HL-60 (cell line): ENCODE measurements at regions not wholly inside any gene's neighbourhood (a gene's known extent, or its start where the extent isn't known, plus 50 kb on each side); places are given as distances from the start of the nearest gene placed in this dataset.

ENCODE experiments used
- DNase-seq, 2 experiments: peaks; one replicate each; pipeline ENCODE4 v3.0.0-alpha.2; 2010 to 2020; ENCODE audit warnings: low read depth in 1 of 2, low spot score in 1 of 2
- H3K27ac ChIP-seq: fragments of 250-450 bp; sonication (Bioruptor Pico); replicated peaks from 2 replicates; pipeline ENCODE4 v1.5.1; 2020; ENCODE audit warnings: mild to moderate bottlenecking, moderate library complexity
- H3K27me3 ChIP-seq: fragments of 250-450 bp; sonication (Bioruptor Pico); 2 replicates; pipeline ENCODE4 v1.5.1; 2021; ENCODE audit warnings: mild to moderate bottlenecking, moderate library complexity; ENCODE audit not compliant: insufficient read depth, poor library complexity, severe bottlenecking
- H3K4me3 ChIP-seq: replicated peaks from 2 replicates; pipeline ENCODE4 v1.5.1; 2011; ENCODE audit warnings: mild to moderate bottlenecking, control low read depth, low read length; ENCODE audit not compliant: insufficient read depth
- CTCF ChIP-seq: IDR thresholded peaks from one replicate; pipeline ENCODE4 v1.5.1; 2011; ENCODE audit warnings: low read length, control low read depth, inconsistent platforms; ENCODE audit not compliant: insufficient read depth
- GABPA ChIP-seq: IDR thresholded peaks from 2 replicates; pipeline ENCODE4 v1.6.1; 2012; ENCODE audit warnings: low read depth
- POLR2AphosphoS5 ChIP-seq: IDR thresholded peaks from 2 replicates; pipeline ENCODE4 v1.6.1; 2012; ENCODE audit warnings: low read depth
- REST ChIP-seq: IDR thresholded peaks from 2 replicates; pipeline ENCODE4 v1.6.1; 2012; ENCODE audit warnings: low read depth; ENCODE audit not compliant: insufficient replicate concordance
- SPI1 ChIP-seq: IDR thresholded peaks from 2 replicates; pipeline ENCODE4 v1.6.1; 2012; ENCODE audit warnings: low read depth, mild to moderate bottlenecking, borderline replicate concordance

- Histone ChIP-seq H3K27ac (no peak overlapping the region), H3K4me3 (no peak overlapping the region), H3K27me3 (no peaks in the 10 kb centered on the region)
- no peak for DNase-seq
- TF ChIP-seq REST (no peak), GABPA (no peak), POLR2AphosphoS5 (no peak), CTCF (no peak)
These were observed 504.3 kb downstream of the XYLT1 start for GRCh38 chr16:16966439-16966838.

- no peaks in the 10 kb centered on the region for H3K27me3 ChIP-seq
- H3K4me3 ChIP-seq, result no peak overlapping the region
- no peak overlapping the region for H3K27ac ChIP-seq
- TF ChIP-seq POLR2AphosphoS5, result no peak
- TF ChIP-seq REST, result no peak
- TF ChIP-seq SPI1, result no peak
- no peak for TF ChIP-seq CTCF
- no peak for TF ChIP-seq GABPA
- no peak for DNase-seq
These were observed 499.7 kb downstream of the XYLT1 start for GRCh38 chr16:16971042-16971441.

- DNase-seq, result no peak
- no peak overlapping the region for H3K4me3 ChIP-seq
- no peak overlapping the region for H3K27ac ChIP-seq
- TF ChIP-seq SPI1, result no peak
- TF ChIP-seq REST, result no peak
- TF ChIP-seq CTCF, result no peak
- no peak for TF ChIP-seq POLR2AphosphoS5
- no peak for TF ChIP-seq GABPA
- no peaks in the 10 kb centered on the region for H3K27me3 ChIP-seq
These were observed 497.9 kb downstream of the XYLT1 start for GRCh38 chr16:16972831-16973230.
